Stimulated activated naive CD4-positive, alpha-beta T cell treated with Interleukin-2 at 50 U/mL for 16 hours (primary cell): ENCODE measurements at regions not wholly inside any gene's neighbourhood (a gene's known extent, or its start where the extent isn't known, plus 50 kb on each side); places are given as distances from the start of the nearest gene placed in this dataset.
"Not testable (repeated sequence)": the region's sequence is repeated elsewhere in the genome, so short reads cannot be mapped to it uniquely, and the experiment has no call there.

Experiments used
- DNase-seq: peaks from one replicate; lab custom pipeline; 2025; lab: John Stamatoyannopoulos, UW

DNA sequence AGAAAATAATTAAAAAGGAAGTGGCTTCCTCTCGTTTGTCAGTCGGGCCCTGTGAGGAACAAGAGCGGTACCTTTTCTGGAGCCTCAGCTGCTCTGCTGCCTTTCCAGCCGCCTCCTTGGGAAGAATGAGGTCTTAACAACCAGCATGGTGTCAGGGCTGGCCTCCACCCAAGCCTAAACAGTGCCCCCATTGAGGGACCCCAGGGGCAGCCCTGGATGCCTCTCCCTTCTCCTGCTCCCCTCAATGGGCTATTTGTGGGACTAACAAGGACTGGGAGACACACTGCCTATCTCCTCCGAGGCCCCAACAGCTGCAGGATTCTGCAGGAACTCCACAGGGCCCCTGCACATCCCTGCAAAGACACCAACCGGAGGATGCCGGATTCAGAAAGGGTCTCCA, 155.4 kb upstream of the MAP3K1 start:
- DNase-seq = no peak

DNA sequence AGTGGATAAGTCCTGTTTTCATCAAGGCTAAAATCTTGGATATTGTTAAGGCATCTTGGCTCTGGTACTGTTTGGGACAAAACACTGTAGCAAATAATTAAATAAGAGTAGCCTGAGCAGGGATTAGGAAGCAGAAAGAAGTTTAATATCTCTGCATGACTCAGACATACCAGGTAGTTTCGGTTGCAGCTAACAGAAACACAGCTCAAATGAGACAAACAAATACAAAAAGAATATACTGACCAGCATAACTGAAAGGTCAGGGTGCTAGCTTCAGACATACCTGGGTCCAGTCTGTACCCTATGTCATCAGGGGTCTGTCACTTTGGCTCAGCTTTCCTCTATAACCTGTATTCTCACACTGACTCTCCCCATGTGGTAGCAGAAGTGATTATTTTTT, 156.4 kb upstream of the MAP3K1 start:
- DNase-seq = no peak

DNA sequence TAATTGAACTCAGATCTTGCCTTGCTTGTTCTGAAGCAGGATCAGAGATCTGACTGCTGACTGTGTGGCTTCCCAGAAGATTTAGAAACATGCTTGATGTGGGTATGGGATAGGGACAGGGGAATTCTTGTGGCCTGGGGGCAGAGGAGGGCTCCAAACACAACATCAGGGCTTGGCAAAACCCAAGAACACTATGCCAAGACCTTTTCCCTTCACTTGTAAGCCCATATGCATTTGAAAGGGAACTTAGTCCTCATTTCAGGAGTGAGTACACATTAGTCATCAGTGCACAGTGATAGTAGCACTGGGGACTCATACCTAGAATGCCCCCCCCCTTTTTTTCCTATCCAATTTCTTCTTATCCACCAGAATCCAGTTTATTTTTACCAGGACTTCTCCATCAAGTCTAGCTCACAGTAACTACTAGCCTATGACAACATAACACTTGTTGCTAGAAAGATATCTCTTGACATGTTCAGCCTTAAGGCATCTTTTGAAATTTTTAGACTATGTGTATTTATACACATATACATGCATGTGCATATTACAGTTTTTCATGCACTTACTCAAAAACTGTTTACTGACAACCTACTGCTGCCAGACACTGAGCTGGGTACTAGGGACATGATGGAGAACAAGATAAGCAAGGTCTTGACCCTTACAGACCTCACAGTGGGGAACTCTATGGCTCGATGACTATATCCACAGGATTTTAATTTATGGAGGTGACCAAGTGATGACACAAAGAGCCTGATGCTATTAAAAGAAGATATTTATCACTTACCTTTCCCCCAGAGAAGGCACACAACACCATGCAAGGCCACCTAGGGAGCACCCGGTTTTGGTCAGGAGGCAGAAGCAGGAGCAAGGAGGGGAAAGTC, 158.3 kb upstream of the MAP3K1 start:
- DNase-seq = no peak

DNA sequence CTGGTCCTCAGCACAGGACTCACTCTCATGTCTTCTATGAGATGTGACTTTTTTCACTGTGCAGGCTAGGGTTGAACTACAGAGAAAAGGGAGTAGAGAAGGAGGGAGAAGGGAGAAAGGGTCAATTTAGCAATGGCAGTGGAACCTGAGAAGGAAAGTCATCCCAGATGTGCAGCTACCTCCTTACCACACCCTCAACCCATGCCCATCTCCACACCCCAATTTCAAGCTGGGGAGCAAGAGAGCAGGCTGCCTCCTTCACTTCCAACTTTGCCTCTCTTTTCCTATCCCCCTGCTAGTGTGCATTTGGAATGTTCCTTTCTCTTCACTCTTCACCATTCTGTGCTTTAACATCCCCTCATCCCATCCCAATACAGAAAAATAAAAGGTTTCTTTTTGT, 163.5 kb upstream of the MAP3K1 start:
- DNase-seq = no peak

DNA sequence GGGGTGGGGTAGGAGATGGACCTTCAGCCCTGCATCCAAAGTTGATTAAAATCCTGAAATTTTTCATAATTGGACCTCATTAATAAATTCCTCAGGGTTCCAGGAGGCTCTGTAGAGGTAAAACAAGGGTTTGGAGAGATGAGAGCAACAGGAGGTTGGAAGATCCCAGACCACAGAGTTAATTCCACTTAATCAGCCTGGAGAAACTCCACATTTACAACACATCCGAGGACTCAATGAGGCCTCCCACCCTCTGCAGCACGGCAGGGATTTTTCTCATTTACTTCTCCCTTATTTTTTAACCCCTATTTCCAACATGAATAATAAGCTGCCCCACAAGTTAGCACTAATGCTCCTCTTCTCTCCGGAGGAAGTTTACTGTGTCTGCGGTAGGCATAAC, 165.0 kb upstream of the MAP3K1 start:
- DNase-seq = no peak

DNA sequence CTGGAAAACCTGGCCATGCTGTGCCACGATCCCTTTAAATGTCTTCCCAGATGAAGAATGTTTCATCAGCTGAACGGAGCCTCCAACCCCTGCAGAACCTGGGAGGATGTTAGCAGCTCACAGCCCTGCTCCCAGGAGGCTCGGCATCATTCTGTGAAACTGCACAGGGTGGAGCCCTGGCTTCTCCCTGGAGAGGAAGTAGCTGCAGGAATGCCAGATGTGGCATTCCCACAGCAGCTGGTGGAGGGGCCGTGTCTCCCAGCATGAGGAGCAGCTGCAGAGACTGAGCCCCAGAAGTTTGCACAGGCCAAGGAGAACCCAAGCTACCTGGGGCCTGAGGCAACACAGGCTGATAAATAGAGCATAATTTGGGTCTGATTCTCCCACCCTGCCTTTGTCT, 165.8 kb upstream of the MAP3K1 start:
- no peak for DNase-seq

DNA sequence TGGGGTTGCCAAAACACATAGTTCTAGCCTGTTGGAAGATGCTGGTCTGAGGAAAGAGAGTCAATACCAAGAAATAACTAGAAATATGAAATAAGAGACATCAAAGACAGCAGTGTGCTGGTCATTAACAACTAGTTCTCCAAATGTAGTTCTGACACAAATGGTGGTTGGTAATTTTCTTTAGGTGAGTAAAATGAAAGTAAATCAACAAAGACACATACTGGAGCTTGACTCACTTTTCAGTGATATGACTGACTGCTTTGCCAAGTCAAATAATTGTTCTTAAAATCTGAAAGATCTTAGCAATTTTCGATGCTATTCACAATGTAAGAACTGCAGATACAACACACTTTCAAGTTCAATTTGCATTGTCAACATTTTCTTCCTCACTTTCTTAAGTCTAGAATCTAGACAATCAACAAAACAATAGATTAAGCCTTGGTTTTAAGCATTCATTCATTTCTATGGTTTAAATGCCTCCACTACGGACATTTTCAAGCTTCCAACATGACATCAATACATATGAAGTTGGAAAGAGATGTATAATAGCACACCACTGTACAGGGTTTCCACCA, 166.8 kb upstream of the MAP3K1 start:
- no peak for DNase-seq

DNA sequence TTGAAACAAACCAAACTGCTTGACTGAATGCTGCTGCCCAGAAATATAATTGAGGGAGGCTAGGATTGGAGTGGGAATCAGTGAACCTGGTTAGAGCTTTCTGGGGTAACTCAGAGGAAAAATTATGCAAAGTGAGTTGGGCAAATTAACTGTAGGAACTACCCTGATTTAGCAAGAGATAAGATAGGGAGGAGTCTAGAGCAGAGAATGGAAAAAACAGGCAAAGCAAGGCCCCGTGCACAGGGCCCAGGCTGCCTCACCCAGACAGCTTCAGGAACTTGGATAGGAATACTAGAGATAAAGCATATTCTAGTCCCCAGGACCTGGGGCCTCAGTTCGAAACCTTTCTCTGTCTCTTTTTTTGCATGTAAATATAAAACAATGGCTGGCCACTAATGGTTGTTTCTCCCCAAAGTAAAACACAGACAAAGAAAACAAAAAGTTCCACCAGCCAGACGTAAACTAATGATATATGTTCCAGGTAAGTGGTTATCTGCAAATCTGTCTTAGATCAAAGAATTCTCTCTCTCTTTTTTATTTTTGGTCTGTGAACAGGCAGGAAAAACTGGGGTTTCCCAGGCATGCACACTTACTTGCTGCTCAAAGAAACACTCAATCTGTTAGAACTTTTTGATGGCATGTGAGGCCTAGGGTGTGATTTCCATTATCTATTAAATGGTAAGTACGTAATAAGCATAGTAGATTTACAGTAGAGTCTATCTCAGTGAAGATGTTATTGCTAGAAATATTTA, 168.1 kb upstream of the MAP3K1 start:
- DNase-seq = no peak

DNA sequence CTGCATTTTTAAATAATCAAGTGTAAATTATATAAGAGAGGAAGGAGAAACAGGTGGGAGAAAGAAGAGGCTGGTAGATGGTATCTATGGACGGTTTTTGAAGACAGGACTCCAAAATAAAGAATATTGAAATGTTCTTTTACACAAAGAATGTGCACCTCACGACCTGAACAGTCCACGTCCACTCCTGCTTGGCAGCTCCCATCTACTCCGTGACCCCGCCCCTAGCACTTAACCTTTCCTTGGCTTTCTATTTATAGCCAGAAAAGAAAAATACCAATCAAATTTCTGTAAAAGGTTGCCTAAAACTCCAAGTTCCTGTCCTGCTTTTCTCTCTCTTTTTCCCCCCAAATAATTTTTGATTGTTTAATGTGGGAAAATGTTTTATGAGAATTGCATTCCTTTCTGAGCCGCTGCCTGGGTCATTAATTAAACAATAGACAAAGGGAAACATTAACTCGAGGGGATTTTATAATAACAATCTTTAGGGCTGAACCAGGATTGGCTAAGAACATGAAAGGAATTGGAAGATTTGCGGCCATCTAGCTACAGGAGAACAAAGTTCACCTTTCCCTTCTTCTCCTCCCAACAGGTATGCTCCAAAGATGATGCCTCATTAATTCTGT, 173.6 kb upstream of the MAP3K1 start:
- no peak for DNase-seq

DNA sequence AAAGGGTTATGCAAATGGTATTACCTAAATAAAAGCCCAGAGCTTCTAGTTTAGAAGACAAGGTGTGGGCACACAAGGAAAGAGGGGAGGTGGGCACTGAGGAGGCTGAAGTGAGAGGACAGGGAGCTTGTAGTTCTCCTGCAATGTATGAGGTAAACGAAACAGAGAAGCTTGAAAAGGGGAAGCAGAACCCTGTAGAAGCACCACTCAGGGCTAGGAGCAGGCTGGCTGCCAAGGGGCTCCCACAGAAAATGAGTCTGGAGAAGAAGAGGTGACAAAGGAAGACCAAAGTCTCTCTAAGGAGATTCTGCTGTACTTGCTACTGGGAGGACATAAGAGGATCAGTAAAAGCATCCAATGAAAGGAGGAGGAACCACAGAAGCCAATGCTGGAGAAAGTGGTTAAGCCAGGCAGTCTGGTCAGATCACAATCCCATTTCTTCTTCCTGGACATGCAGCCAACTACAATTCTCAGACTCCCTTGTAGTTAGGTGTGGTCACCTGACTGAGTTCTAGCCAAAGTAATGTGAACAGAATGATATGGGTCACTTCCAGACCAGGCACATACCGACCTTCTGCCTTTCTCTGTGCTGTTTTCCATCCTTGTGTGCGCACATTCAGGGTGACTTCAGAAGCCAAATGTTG, 174.5 kb upstream of the MAP3K1 start:
- DNase-seq = no peak

DNA sequence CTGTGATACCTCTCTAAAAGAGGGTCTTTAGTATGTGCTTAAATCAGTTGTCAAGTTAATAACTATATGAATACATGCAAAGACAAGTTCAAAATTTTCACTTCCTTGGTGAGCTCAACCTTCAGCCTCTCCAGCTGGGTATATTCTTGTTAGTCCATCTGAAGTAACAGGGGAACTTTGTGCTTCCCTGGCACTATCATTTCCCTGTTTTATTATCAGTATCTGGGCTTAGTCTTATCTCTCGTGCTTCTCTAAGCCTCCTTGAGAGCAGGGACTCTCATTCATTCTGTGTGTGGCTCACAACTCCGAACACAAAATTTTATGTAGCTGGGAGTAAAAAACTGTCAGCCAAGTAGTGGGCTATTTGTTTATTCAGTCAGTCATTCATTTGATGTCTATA, 175.9 kb upstream of the MAP3K1 start:
- DNase-seq = no peak

DNA sequence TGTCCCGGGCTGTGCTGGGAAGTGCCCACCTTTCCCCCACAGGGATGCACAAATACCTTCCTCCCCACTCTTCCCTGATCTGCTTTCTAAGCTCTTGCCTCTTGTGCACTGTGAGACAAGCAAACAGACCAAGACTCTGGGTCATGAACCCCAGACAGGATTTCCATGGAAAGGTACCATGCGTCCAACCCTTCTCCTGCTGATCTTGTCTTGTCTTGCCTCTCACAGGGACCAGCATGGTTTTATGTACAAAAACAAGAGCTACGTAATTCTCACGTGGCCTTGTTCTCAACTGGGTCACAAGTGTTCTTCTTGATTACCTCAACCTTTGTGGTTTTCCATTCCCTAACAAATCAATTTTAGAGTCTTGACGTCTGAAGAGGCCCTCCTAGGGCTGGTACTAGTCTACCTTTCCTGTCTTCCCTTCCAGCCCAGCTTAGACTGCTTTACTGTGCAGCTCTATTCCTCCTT, 176.5 kb upstream of the MAP3K1 start:
- DNase-seq = no peak

DNA sequence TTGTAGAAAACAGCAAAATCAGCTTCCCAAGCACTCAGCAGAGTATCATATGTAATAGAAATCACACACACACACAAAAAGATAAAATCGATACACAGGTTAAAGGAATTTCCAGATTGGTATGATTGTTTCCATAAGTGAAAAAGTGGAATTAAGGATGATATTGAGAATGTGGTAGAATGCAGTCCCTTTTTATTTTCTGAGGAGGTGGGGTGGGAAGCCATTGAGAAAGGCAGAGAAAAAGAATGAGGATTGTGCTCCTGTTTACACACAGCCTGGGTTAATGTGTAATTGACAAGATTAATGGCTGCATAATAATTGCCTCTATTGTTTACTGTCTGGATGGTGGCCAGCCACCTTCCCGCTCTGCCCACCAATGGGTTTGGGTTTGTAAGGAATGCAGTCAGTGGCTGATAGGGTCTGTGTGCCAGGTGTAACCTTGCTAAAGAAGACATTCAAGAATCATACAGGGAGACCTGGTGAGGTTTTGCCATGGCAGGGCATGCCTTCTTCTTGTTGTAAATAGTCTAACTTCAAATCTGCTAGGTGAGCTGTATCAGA, 177.2 kb upstream of the MAP3K1 start:
- DNase-seq = no peak

DNA sequence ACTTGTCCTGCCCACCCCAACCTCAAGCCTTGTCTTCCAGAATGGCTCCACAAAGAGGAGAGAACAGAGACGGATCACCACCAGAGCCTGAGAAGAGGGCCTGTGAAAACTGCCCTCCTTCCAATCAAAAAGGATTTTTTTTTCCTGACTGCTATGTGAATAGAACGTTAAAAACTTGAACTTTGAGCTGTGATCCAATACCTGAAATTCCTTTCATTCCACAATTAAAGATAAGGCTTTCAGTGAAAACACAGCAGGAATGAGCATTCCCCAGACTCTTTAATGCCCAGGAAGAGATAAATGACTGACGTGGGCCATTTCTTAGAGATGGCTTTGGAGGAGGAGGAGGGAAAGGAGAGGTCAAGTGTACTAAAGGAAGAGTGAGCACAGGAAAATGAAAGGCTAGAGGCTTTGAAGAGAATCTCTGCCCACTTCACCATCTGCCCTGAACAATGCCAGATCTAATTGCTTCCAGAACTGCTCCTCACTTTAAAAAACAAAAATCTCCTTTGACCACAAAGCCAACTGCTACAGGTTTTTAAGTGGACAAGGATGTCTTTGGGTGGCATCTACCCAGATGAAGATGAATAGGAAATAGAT, 177.9 kb upstream of the MAP3K1 start:
- DNase-seq = no peak

DNA sequence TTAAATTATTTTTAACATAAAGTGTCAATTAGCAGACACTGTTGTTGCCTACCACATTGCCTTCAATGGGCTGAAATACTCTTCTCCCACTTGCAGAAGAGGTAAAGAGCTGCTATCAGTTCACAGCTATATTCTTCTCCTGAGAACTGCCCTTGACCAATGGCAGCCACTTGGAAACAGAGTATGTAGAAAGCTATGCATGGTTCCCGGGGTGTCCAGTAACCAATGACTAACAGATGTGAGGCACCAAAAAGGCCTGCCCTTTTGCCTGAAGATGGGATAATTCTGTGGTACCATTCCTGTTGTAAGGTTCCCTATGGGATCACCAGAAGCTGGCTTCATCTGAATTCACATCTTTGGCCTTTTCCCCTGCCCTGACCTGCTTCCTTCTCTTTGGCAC, 181.4 kb upstream of the MAP3K1 start:
- no peak for DNase-seq

DNA sequence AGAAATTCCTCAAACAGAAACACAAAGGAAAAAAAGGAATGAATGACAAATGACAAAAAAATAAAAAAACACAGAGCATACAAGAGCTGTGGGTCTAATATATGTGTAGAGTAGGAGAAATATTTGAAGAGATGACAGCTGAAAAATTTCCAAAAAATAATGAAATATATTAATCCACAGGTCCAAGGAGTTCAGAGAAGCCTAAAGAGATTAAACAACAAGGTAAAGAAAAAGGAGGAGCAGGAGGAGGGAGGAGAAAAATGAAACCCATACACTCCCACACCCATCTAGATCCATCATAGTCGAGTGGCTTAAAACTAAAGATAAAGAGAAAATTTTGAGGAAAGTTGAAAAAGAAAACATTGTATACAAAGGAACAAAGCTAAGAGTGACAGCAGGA, 182.4 kb upstream of the MAP3K1 start:
- DNase-seq = no peak

DNA sequence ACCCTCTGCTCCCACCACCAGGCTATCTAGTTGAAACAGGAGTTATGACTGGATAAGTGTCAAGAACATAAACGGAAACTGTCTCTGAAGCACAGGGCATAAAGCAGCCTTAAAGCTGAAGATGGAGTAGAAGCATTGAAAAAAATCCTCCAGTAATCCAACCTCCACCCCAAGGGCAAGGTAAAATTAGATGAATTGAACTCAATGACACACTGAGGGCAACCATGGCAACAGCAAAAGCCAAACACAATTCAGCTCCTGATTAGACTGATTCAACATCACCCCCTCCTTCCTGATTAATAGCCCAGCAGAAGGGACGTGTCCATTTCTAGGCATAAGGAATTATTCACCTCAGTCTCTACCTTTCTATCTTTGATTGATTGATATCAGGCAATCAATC, 183.2 kb upstream of the MAP3K1 start:
- no peak for DNase-seq

DNA sequence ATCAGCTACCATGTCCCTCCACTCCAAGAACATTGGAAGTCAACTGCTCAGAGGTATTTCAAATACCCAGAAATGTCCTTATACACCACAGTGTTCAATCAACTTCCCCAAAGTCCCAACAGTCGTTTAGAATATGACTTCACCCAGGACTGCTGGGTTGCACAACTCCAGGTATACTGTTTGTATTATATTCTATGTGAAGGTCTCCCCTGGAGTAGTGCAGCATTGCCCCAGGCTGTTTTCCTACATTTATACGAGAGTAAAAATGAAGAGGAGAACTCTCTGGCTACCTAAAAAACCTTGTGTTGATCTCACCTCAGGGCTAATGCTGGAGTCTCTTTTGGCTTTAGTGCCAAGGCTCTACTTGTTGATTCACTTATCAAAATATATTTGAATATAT, 183.6 kb upstream of the MAP3K1 start:
- DNase-seq = no peak

DNA sequence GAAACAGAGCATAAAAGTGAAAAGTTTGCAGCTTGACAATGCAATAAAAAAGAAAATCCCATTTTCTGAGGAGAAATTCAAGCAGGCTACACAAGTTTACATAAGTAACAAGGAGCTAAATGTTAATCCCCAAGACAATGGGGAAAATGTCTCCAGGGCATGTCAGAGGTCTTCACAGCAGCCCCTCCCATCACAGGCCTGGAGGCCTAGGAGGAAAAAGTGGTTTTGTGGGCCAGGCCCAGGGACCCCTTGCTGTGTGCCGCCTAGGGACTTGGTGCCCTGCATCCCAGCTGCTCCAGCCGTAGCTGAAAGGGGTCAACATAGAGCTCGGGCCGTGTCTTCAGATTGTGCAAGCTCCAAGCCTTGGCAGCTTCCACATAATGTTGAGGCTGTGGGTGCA, 186.7 kb upstream of the MAP3K1 start:
- DNase-seq = not testable (repeated sequence)

DNA sequence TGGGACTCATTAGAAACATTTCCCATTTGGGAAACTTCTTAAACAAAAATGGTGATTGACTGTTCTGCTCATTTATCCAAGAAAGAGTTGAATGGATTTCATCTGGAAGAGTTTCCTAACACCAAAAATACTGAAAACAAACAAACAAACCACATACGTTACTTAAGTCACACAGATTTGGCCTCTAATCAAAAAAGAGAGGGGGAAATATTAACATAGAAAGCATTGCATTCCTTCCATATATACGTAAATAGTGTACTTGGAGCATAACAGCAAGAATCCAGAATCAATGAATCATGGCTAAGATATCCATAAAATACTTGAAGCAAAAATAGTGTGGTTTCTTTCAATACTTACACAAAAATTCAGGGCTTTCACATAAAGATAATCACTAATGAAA, 189.8 kb upstream of the MAP3K1 start:
- DNase-seq = no peak

DNA sequence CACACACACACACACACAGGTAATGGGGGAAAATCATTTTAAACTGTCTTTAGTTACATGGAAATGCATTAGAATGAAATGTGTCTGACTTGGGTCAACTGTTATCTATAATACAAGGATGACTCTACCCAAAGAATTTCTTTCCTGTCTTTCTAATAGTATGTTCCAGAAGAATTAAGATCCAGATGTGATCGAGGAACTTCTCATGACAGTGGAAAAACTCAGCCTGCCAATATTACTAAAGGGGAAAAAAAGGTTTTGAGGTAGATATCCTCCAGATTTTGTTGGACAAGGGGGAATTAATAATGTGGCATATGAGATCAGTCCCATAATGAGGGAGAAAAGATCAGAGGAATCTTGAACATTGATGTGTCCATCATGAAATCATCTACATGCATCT, 190.6 kb upstream of the MAP3K1 start:
- DNase-seq = no peak
